ENCODE measurements at regions not wholly inside any gene's neighbourhood (a gene's known extent, or its start where the extent isn't known, plus 50 kb on each side); places are given as distances from the start of the nearest gene placed in this dataset.

- intact Hi-C loops (cut with DNase I) = no loop called here
- ATAC-seq (ENCODE audit: poor library complexity) = no peak
- no peak for DNase-seq
These were observed 173.9 kb upstream of the IVNS1ABP start for GRCh38 chr1:185490924-185491323.

DNA sequence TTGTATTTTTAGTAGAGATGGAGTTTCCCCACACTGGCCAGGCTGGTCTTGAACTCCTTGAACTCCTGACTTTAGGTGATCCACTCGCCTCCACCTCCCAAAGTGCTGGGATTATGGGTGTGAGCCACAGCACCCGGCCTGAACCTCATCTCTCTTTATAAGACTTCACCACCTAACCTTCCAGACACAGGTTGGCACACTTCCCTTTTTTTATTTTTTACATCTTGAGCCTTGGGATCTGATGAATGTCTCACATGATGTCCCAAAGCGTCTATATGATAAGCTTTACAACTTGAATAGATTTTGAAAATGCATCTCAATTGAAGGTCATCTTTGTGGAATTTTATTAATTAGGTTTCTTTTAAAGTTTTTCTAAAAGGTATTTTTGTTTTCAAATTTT, 172.4 kb upstream of the IVNS1ABP start:
- intact Hi-C loops (cut with DNase I) = no loop called here
- ATAC-seq (ENCODE audit: poor library complexity) (no peak), DNase-seq (no peak)

DNA sequence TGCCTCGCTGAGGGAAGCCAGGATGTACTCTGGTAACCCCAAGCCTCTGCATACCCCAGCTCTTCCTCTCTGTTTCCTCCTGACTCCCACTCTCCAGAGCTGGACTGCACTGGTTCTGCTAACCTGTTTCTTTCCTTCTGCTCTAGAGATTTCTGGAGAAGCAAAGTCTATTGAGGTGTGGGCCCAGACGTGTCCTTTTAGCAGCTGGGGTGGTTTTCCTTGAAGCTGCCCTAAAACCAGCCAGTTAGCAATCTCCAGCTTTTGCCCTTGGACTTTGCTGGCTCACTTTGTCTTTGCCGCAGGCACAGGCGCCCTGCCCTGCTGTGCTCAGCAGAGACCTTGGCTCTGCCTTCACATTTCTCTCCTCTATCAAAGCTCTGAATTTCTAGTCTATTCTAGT, 171.8 kb upstream of the IVNS1ABP start:
- ATAC-seq (ENCODE audit: poor library complexity) (peak; percentile 91), DNase-seq (peak; percentile 50)
- intact Hi-C loops (cut with DNase I) = no loop called here

DNA sequence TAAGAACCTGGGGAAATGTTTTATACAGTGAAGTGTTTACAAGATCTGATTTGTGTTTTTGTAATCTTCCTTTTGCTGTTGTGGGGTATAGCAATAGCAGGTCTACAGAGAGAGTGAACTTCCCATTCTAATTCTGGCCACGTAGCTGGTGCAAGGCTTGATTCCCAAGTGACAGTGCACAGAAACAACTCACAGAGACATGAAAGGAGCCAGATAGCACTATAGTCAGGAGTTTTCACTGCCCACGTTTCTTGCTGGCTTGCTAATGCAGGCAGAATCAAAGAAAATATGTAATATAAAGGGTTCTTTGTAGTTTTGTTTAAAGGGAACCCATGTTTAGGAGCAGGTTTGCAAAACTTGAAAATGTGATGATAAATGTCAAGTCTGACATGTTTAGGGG, 170.9 kb upstream of the IVNS1ABP start:
- intact Hi-C loops (cut with DNase I) = no loop called here
- ATAC-seq (ENCODE audit: poor library complexity) = peak; percentile 58
- no peak for DNase-seq

DNA sequence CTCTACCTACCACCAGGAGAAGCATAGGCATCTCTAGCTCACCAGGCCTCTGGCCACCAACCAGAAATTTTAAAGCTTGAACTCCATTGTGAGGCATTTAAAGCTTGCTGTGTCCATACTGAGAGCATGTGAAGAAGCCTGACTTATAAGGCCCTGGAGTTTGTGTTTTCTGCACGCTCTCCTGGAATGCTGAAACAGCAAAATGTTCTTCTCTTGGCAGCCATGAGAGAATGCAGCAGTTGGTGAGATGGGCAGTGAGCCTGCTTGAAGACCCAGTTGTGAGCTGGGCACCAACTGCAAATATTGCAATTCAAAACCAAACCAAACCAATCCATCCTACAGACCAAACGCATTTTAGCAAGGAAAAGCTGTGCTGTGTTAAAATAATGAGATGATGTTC, 170.0 kb upstream of the IVNS1ABP start:
- intact Hi-C loops (cut with DNase I) = no loop called here
- no peak for DNase-seq
- no peak for ATAC-seq (ENCODE audit: poor library complexity)

DNA sequence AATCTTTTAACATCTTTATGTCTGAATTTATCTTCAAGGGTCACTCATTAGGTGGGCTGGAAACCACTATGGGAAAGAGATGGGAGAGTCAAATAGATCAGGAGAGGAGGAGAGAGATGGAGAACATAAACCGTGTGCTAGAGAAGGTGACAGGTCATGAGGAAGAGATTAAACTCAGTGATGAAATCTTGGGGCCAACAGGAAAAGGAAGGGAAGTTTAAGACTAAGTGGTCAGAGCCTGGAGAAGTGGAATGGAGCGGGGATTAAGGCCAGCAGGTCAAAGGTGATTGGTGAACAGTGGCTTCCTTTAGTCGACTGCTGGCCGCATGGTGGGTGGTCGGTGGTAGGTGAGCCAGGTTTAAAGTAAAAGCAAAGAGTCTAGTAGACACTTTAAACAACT, 169.3 kb upstream of the IVNS1ABP start:
- intact Hi-C loops (cut with DNase I) = no loop called here
- no peak for DNase-seq
- ATAC-seq (ENCODE audit: poor library complexity) = no peak

DNA sequence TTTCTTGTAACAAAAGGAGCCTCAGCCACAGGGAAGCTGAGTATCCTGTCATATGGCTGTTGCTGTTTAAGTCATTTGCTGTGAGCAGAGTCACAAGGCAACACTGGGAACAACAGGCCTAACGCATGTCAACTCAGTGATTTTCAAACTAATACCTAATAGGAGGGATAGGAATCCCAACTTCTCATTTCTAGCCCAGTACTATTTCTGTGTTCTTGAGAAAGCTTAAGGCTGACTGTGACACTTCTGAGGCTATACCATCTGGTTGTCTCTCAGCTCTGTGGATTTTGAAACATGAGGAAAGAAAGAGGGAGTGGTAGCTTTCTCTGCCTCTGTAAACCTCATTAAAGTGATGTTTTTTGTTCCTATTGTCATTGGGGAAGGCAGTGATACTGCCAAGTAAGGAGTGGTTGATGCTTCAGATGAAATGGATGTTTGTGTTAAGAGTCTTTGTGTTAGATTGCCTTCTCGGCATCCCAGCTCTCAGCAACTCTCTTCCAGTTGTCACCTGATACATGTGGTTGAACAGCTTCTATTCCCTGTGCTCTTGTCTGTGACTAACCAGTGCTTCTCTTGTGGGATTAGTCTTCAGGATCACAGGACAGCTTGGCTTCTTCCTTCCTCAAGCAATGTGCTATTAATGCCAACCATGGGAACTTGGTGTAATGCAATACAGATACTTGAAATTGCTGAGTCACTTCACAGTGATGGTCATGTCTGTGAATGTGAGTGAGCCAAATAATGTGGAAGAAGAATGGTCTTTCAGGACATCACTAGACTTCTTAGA, 166.8 kb upstream of the IVNS1ABP start:
- intact Hi-C loops (cut with DNase I) = no loop called here
- no peak for DNase-seq
- ATAC-seq (ENCODE audit: poor library complexity) = peak; percentile 65

DNA sequence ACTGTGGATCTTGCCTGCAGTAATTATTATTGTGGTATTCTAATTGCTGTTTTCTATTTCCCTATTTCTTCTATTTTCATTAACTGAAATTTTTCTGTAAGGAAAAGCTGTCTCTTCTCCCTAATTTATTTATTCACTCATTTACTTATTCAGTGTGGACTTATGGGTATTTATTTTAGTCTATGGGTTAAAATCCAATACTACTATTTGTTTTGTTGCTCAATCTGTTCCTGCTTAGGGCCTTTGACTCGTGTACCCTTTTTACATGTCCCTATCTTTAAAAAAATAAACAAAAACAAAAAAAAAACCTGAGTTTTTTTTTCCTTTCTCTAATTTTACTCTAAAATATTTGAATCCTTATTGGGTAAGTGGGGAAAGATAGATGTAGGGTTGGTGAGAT, 166.2 kb upstream of the IVNS1ABP start:
- DNase-seq = no peak
- intact Hi-C loops (cut with DNase I) = no loop called here
- no peak for ATAC-seq (ENCODE audit: poor library complexity)

DNA sequence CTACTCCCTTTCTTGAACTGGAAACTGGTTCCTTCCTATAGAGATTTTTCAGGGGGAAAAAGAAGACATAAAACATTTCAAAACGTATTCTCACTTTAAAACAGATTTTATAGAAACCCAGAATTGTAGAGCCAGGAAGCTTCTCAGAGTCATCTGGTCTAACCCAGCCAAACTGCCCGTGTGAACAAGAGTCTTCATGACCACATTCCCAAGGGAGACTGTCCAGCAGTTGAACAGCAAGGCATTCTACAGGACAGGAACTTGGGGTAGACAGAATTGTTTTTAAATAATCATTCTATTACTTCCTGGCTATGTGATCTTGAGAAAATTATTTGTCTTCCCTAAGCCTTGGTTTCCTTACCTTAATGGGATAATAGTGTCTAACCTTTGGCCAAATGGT, 163.5 kb upstream of the IVNS1ABP start:
- DNase-seq (no peak), ATAC-seq (ENCODE audit: poor library complexity) (no peak)
- intact Hi-C loops (cut with DNase I) = no loop called here

GRCh38 chr1:185479796-185480195, 162.8 kb upstream of the IVNS1ABP start:
- DNase-seq = no peak
- intact Hi-C loops (cut with DNase I) = no loop called here
- ATAC-seq (ENCODE audit: poor library complexity) = no peak

DNA sequence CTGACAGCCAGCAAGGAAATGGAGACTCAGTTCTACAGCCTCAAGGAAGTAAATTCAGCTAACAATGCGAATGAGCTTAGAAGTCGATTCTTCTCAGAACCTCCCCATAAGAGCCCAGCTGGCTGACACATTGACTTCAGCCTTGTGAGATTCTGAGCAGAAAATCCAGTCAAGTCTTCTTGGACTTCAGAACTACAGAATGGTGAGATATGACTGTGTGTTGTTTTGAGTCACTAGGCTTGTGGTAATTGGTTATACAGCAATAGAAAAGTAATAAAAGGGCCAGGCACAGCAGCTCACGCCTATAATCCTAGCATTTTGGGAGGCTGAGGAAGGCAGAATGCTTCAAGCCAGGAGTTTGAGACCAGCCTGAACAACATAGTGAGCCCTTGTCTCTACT, 161.8 kb upstream of the IVNS1ABP start:
- DNase-seq = no peak
- intact Hi-C loops (cut with DNase I) = no loop called here

GRCh38 chr1:185477638-185478580, 160.9 kb upstream of the IVNS1ABP start:
- intact Hi-C loops (cut with DNase I) = no loop called here

More for the DNA sequence above, 161.8 kb upstream of the IVNS1ABP start:
- no peak for ATAC-seq (ENCODE audit: poor library complexity)

DNA sequence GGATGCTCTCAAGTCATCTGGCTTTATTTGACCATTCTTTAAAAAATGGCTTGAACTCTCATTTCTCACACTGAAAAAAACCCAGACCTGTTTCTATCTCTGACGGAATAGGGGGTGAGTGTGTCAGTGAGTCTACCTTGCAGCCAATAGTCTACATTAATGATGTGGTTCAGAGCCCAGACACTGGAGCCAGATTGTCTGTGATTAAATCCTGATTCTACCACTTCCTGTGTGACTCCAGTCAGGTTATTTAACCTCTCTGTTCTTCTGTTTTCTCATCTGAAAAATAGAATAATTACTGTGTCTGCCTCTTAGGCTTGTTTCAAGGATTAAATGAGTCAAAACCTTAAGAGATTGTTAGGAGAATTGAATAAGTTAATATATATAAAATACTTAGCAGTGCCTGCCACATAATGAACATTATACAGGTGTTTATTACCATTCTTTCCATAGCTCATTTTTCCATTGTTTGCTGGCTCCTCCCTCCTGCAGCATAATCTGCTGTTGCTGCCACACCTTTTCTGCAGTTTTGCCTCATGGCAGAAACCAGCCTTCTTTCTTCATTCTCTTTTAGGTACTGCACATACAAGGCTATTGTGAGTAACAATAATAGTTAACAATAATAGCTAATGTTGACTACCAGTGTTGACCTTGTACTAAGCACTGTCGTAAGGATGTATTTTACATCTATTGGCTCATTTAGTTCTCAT, 157.6 kb upstream of the IVNS1ABP start:
- ATAC-seq (ENCODE audit: poor library complexity) = no peak
- intact Hi-C loops (cut with DNase I) = no loop called here
- no peak for DNase-seq

More at GRCh38 chr1:185477638-185478580, 160.9 kb upstream of the IVNS1ABP start:
- ATAC-seq (ENCODE audit: poor library complexity) = no peak
- no peak for DNase-seq

DNA sequence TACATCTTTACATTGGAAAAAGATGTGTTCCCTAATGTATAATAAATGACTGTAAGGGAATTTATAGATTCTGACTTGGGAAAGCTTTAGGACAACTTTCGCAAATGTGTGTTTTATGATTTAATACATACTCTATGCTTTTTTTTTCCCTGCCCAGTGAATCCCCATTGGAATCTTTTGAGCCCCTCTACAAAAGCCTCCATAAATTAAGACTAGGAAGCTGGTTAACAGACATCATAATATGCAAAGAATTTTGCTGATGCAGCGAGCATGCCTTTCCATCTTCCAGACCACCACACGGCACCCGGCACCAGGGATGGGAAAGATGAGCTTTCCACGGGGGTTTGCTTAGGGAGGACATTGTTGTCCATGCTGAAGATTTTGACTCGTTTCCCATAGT, 156.1 kb upstream of the IVNS1ABP start:
- ATAC-seq (ENCODE audit: poor library complexity) (no peak), DNase-seq (no peak)
- intact Hi-C loops (cut with DNase I) = no loop called here

- ATAC-seq (ENCODE audit: poor library complexity) (no peak), DNase-seq (no peak)
- intact Hi-C loops (cut with DNase I) = no loop called here
These were observed 151.6 kb upstream of the IVNS1ABP start for GRCh38 chr1:185468626-185469025.

- DNase-seq (no peak), ATAC-seq (ENCODE audit: poor library complexity) (no peak)
- intact Hi-C loops (cut with DNase I) = no loop called here
These were observed 150.1 kb upstream of the IVNS1ABP start for GRCh38 chr1:185467122-185467521.

GRCh38 chr1:185464777-185465176, 147.7 kb upstream of the IVNS1ABP start:
- ATAC-seq (ENCODE audit: poor library complexity) (no peak), DNase-seq (no peak)
- intact Hi-C loops (cut with DNase I) = no loop called here

DNA sequence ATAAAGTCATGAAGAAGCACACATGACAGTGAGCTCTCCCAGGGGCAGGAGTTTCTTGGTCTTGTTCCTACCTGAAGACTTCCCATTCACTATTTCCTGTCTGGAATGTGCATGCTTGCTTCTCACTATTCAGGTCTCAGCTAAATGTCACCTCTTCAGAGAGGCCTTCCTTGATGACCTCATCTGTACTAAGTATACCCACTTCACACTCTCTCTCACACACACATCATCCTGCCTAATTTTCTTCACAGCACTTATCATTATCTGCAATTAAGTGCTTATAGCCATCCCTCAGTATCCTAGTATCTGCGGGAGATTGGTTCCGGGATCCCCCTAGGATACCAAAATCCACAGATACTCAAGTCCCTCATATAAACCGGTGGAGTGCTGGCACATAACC, 146.4 kb upstream of the IVNS1ABP start:
- intact Hi-C loops (cut with DNase I) = no loop called here
- DNase-seq (no peak), ATAC-seq (ENCODE audit: poor library complexity) (no peak)

- no peak for ATAC-seq (ENCODE audit: poor library complexity)
- DNase-seq = no peak
- intact Hi-C loops (cut with DNase I) = no loop called here
These were observed 146.0 kb upstream of the IVNS1ABP start for GRCh38 chr1:185463011-185463410.
